ENCODE measurements at regions not wholly inside any gene's neighbourhood (a gene's known extent, or its start where the extent isn't known, plus 50 kb on each side); places are given as distances from the start of the nearest gene placed in this dataset.
"Not testable (repeated sequence)": the region's sequence is repeated elsewhere in the genome, so short reads cannot be mapped to it uniquely, and the experiment has no call there.

- DNase-seq = no peak
These were observed 90.6 kb downstream of the ANXA2R start for GRCh38 chr5:42949348-42950115.

- DNase-seq = no peak
These were observed 91.2 kb downstream of the ANXA2R start for GRCh38 chr5:42948961-42949347.

- no peak for DNase-seq
These were observed 95.1 kb downstream of the ANXA2R start for GRCh38 chr5:42944989-42945388.

GRCh38 chr5:42943931-42944631, 96.0 kb downstream of the ANXA2R start:
- no peak for DNase-seq

- DNase-seq = no peak
These were observed 99.3 kb downstream of the ANXA2R start for GRCh38 chr5:42940853-42941252.

- DNase-seq = not testable (repeated sequence)
These were observed 108.1 kb downstream of the ANXA2R start for GRCh38 chr5:42932011-42932410.

- DNase-seq = not testable (repeated sequence)
These were observed 108.7 kb downstream of the ANXA2R start for GRCh38 chr5:42931451-42931850.

GRCh38 chr5:42930934-42931333, 109.2 kb downstream of the ANXA2R start:
- DNase-seq = no peak

GRCh38 chr5:42929871-42930270, 110.2 kb downstream of the ANXA2R start:
- DNase-seq = no peak

- no peak for DNase-seq
These were observed 112.4 kb downstream of the ANXA2R start for GRCh38 chr5:42927730-42928129.

GRCh38 chr5:42924686-42925085, 113.0 kb upstream of the SELENOP start:
- no peak for DNase-seq

- no peak for DNase-seq
These were observed 112.5 kb upstream of the SELENOP start for GRCh38 chr5:42924226-42924625.

GRCh38 chr5:42923710-42924109, 112.0 kb upstream of the SELENOP start:
- DNase-seq = no peak

GRCh38 chr5:42919600-42919999, 107.9 kb upstream of the SELENOP start:
- no peak for DNase-seq

- no peak for DNase-seq
These were observed 103.7 kb upstream of the SELENOP start for GRCh38 chr5:42915306-42915866.

GRCh38 chr5:42912184-42912798, 100.6 kb upstream of the SELENOP start:
- peak; percentile 28 for DNase-seq

- DNase-seq = peak; percentile 94
These were observed 97.1 kb upstream of the SELENOP start for GRCh38 chr5:42908509-42909488.

- DNase-seq = no peak
These were observed 96.4 kb upstream of the SELENOP start for GRCh38 chr5:42908086-42908485.

GRCh38 chr5:42905827-42906226, 94.1 kb upstream of the SELENOP start:
- DNase-seq = no peak

- DNase-seq = no peak
These were observed 89.0 kb upstream of the SELENOP start for GRCh38 chr5:42900734-42901133.

- DNase-seq = no peak
These were observed 87.1 kb upstream of the SELENOP start for GRCh38 chr5:42898760-42899159.

- no peak for DNase-seq
These were observed 84.8 kb upstream of the SELENOP start for GRCh38 chr5:42896523-42896922.
